GM19463 (cell line): ENCODE measurements at regions not wholly inside any gene's neighbourhood (a gene's known extent, or its start where the extent isn't known, plus 50 kb on each side); places are given as distances from the start of the nearest gene placed in this dataset.
A peak's percentile ranks its signal among the peaks of the same experiment; 100 is the strongest.
"Not testable (repeated sequence)": the region's sequence is repeated elsewhere in the genome, so short reads cannot be mapped to it uniquely, and the experiment has no call there.

Experiments used
- ATAC-seq: cut with Tn5 transposase; IDR thresholded peaks from one replicate; pipeline ENCODE4 v1.9.1; 2021; ENCODE audit warnings: mild to moderate bottlenecking, moderate library complexity; ENCODE audit not compliant: unreplicated experiment

- no peak for ATAC-seq
These were observed 106.4 kb upstream of the CCNG1 start for GRCh38 chr5:163330723-163331668.

- ATAC-seq: not testable (repeated sequence)
These were observed 101.3 kb upstream of the CCNG1 start for GRCh38 chr5:163336074-163336473.

GRCh38 chr5:163339148-163339547, 98.2 kb upstream of the CCNG1 start:
- ATAC-seq: no peak

- ATAC-seq: not testable (repeated sequence)
These were observed 97.0 kb upstream of the CCNG1 start for GRCh38 chr5:163340378-163340777.

- ATAC-seq: no peak
These were observed 95.1 kb upstream of the CCNG1 start for GRCh38 chr5:163342306-163342705.

GRCh38 chr5:163345216-163345615, 92.2 kb upstream of the CCNG1 start:
- ATAC-seq: no peak

- ATAC-seq: peak; percentile 72
These were observed 89.7 kb upstream of the CCNG1 start for GRCh38 chr5:163347671-163348070.

GRCh38 chr5:163350083-163350482, 87.3 kb upstream of the CCNG1 start:
- ATAC-seq: peak; percentile 28

GRCh38 chr5:163352531-163352930, 84.9 kb upstream of the CCNG1 start:
- ATAC-seq: no peak

- ATAC-seq: not testable (repeated sequence)
These were observed 81.6 kb upstream of the CCNG1 start for GRCh38 chr5:163355811-163356210.

- no peak for ATAC-seq
These were observed 79.8 kb upstream of the CCNG1 start for GRCh38 chr5:163357636-163358035.

- no peak for ATAC-seq
These were observed 76.7 kb upstream of the CCNG1 start for GRCh38 chr5:163360656-163361055.

GRCh38 chr5:163361450-163361849, 75.9 kb upstream of the CCNG1 start:
- ATAC-seq: no peak

GRCh38 chr5:163362840-163363371, 74.5 kb upstream of the CCNG1 start:
- ATAC-seq: peak; percentile 43

- no peak for ATAC-seq
These were observed 74.0 kb upstream of the CCNG1 start for GRCh38 chr5:163363389-163363788.

GRCh38 chr5:163366757-163367156, 70.6 kb upstream of the CCNG1 start:
- no peak for ATAC-seq

GRCh38 chr5:163369776-163370385, 67.5 kb upstream of the CCNG1 start:
- no peak for ATAC-seq

- ATAC-seq: peak; percentile 69
These were observed 63.8 kb upstream of the CCNG1 start for GRCh38 chr5:163373436-163374084.

GRCh38 chr5:163377982-163378381, 59.4 kb upstream of the CCNG1 start:
- no peak for ATAC-seq

- no peak for ATAC-seq
These were observed 57.9 kb upstream of the CCNG1 start for GRCh38 chr5:163379298-163380155.
